Neural cell (in vitro differentiated cells): ENCODE measurements at regions not wholly inside any gene's neighbourhood (a gene's known extent, or its start where the extent isn't known, plus 50 kb on each side); places are given as distances from the start of the nearest gene placed in this dataset.

Experiments used
- H2AFZ ChIP-seq: fragments of 200-600, 300-800 bp; sonication (generic), shearing (Covaris generic); 2 replicates; pipeline ENCODE4 v1.6.0; 2014; ENCODE audit warnings: low read depth, mild to moderate bottlenecking, antibody characterized with exemption, low read length, moderate library complexity
- H3F3A ChIP-seq: fragments of 200-600 bp; shearing (Covaris generic); 2 replicates; pipeline ENCODE4 v1.6.1; 2016; ENCODE audit warnings: mild to moderate bottlenecking, moderate library complexity, mixed read lengths, antibody characterized with exemption, low read length; ENCODE audit not compliant: insufficient read depth, poor library complexity, severe bottlenecking
- H3K27ac ChIP-seq: fragments of 200-600, 300-800 bp; sonication (generic), shearing (Covaris generic); 2 replicates; pipeline ENCODE4 v1.5.1; 2014; ENCODE audit warnings: mild to moderate bottlenecking, low read length, moderate library complexity
- H3K27me3 ChIP-seq: fragments of 300-800, 200-600 bp; sonication (generic), shearing (Covaris generic); 2 replicates; pipeline ENCODE4 v1.6.0; 2014; ENCODE audit warnings: mild to moderate bottlenecking, low read depth, low read length, moderate library complexity; ENCODE audit not compliant: insufficient read depth
- H3K36me3 ChIP-seq: fragments of 300-800, 200-600 bp; sonication (generic), shearing (Covaris generic); 2 replicates; pipeline ENCODE4 v1.5.1; 2014; ENCODE audit warnings: mild to moderate bottlenecking, antibody characterized with exemption, low read length, moderate library complexity; ENCODE audit not compliant: insufficient read depth
- H3K4me2 ChIP-seq: fragments of 300-800, 200-600 bp; sonication (generic), shearing (Covaris generic); 2 replicates; pipeline ENCODE4 v1.6.0; 2014; ENCODE audit warnings: mild to moderate bottlenecking, low read length
- H3K4me3 ChIP-seq: fragments of 300-800, 200-600 bp; sonication (generic), shearing (Covaris generic); 2 replicates; pipeline ENCODE4 v1.5.1; 2014; ENCODE audit warnings: mild to moderate bottlenecking, low read length, moderate library complexity
- H3K79me2 ChIP-seq: fragments of 200-600 bp; shearing (Covaris generic); replicated peaks from 2 replicates; pipeline ENCODE4 v1.6.0; 2014; ENCODE audit warnings: mild to moderate bottlenecking, low read length, moderate library complexity; ENCODE audit not compliant: insufficient read depth
- H3K9ac ChIP-seq: fragments of 300-800, 200-600 bp; sonication (generic), shearing (Covaris generic); 2 replicates; pipeline ENCODE4 v1.6.1; 2016; ENCODE audit warnings: mild to moderate bottlenecking, low read length, mixed read lengths
- H3K9me2 ChIP-seq: fragments of 200-600 bp; shearing (Covaris generic); 2 replicates; pipeline ENCODE4 v1.6.1; 2016; ENCODE audit warnings: mild to moderate bottlenecking, low read length, mixed read lengths; ENCODE audit not compliant: insufficient read depth
- H3K9me3 ChIP-seq: fragments of 200-600, 300-800 bp; sonication (generic), shearing (Covaris generic); 2 replicates; pipeline ENCODE4 v1.6.1; 2016; ENCODE audit warnings: mild to moderate bottlenecking, mixed run types, low read length, moderate library complexity, mixed read lengths
- H4K20me1 ChIP-seq: fragments of 200-600 bp; shearing (Covaris generic); 2 replicates; pipeline ENCODE4 v1.6.1; 2016; ENCODE audit warnings: mild to moderate bottlenecking, mixed run types; ENCODE audit not compliant: insufficient read depth
- CTCF ChIP-seq: fragments of 450-650 bp; IDR thresholded peaks from 2 replicates; pipeline ENCODE4 v1.5.1; 2014; ENCODE audit warnings: antibody characterized with exemption, mild to moderate bottlenecking, moderate library complexity; ENCODE audit not compliant: poor library complexity, severe bottlenecking
- EP300 ChIP-seq: fragments of 450-650 bp; conservative IDR thresholded peaks from 2 replicates; pipeline ENCODE4 v1.6.1; 2014; ENCODE audit warnings: antibody characterized with exemption, mild to moderate bottlenecking, moderate library complexity; ENCODE audit not compliant: poor library complexity, severe bottlenecking
- EZH2 ChIP-seq: fragments of 200-600, 300-800 bp; shearing (Covaris generic), sonication (generic); IDR thresholded peaks from 2 replicates; pipeline ENCODE4 v1.6.1; 2014; ENCODE audit warnings: antibody characterized with exemption, low read length, borderline replicate concordance, mild to moderate bottlenecking; ENCODE audit not compliant: insufficient read depth, poor library complexity, severe bottlenecking
- MXI1 ChIP-seq: fragments of 450-650 bp; conservative IDR thresholded peaks from 2 replicates; pipeline ENCODE4 v1.6.1; 2014; ENCODE audit warnings: antibody characterized with exemption, mild to moderate bottlenecking; ENCODE audit not compliant: poor library complexity, severe bottlenecking
- POLR2AphosphoS5 ChIP-seq: IDR thresholded peaks from 2 replicates; pipeline ENCODE4 v1.6.1; 2012
- RAD21 ChIP-seq: fragments of 450-650 bp; conservative IDR thresholded peaks from 2 replicates; pipeline ENCODE4 v1.6.1; 2014; ENCODE audit warnings: antibody characterized with exemption, mild to moderate bottlenecking, moderate library complexity
- REST ChIP-seq: IDR thresholded peaks from 2 replicates; pipeline ENCODE4 v1.6.1; 2012; ENCODE audit warnings: borderline replicate concordance
- SMC3 ChIP-seq: fragments of 450-650 bp; conservative IDR thresholded peaks from 2 replicates; pipeline ENCODE4 v1.6.1; 2014; ENCODE audit warnings: antibody characterized with exemption, mild to moderate bottlenecking, moderate library complexity; ENCODE audit not compliant: poor library complexity
- TAF1 ChIP-seq: IDR thresholded peaks from 2 replicates; pipeline ENCODE4 v1.6.1; 2012; ENCODE audit warnings: low read depth

- Histone ChIP-seq H3K9me2 (no peaks in the 10 kb centered on the region), H3K9me3 (no peaks in the 10 kb centered on the region), H3K36me3 (no peaks in the 10 kb centered on the region), H3K79me2 (no peaks in the 10 kb centered on the region), H4K20me1 (no peaks in the 10 kb centered on the region), H3K27ac (no peak overlapping the region), H3F3A (no peaks in the 10 kb centered on the region), H2AFZ (no peak overlapping the region), H3K9ac (no peak overlapping the region), H3K27me3 (no peaks in the 10 kb centered on the region), H3K4me3 (no peak overlapping the region), H3K4me2 (no peak overlapping the region)
- no peak for TF ChIP-seq TAF1
- TF ChIP-seq SMC3, result no peak
- no peak for TF ChIP-seq REST
- no peak for TF ChIP-seq EP300
- no peak for TF ChIP-seq CTCF
These were observed 99.3 kb downstream of the ACTBL2 start for GRCh38 chr5:57383093-57383861.

GRCh38 chr5:57382655-57383054, 100.0 kb downstream of the ACTBL2 start:
- Histone ChIP-seq H3F3A (no peaks in the 10 kb centered on the region), H3K4me3 (no peak overlapping the region), H3K27ac (no peak overlapping the region), H3K36me3 (no peaks in the 10 kb centered on the region), H2AFZ (no peak overlapping the region), H3K9me3 (no peaks in the 10 kb centered on the region), H4K20me1 (no peaks in the 10 kb centered on the region), H3K27me3 (no peaks in the 10 kb centered on the region), H3K79me2 (no peaks in the 10 kb centered on the region), H3K9ac (no peak overlapping the region), H3K9me2 (no peaks in the 10 kb centered on the region), H3K4me2 (no peak overlapping the region)
- TF ChIP-seq CTCF (no peak), POLR2AphosphoS5 (no peak), EZH2 (no peak), TAF1 (no peak), RAD21 (no peak), EP300 (no peak), MXI1 (no peak), REST (no peak), SMC3 (no peak)
